ENCODE measurements at regions not wholly inside any gene's neighbourhood (a gene's known extent, or its start where the extent isn't known, plus 50 kb on each side); places are given as distances from the start of the nearest gene placed in this dataset.
"Not testable (repeated sequence)": the region's sequence is repeated elsewhere in the genome, so short reads cannot be mapped to it uniquely, and the experiment has no call there.

- FAIRE-seq: no peak
- DNase-seq (ENCODE audit: low spot score): no peak
Measured at GRCh38 chr20:53800883-53801604, 207.4 kb upstream of the ZNF217 start.

- FAIRE-seq (no peak), DNase-seq (ENCODE audit: low spot score) (no peak)
Measured at GRCh38 chr20:53800418-53800817, 206.8 kb upstream of the ZNF217 start.

GRCh38 chr20:53797085-53797484 lies 203.4 kb upstream of the ZNF217 start:
- FAIRE-seq (no peak), DNase-seq (ENCODE audit: low spot score) (no peak)

GRCh38 chr20:53795170-53795569 lies 201.5 kb upstream of the ZNF217 start:
- DNase-seq (ENCODE audit: low spot score): no peak
- no peak for FAIRE-seq

- FAIRE-seq (peak; percentile 42), DNase-seq (ENCODE audit: low spot score) (no peak)
Measured at GRCh38 chr20:53794529-53795115, 201.0 kb upstream of the ZNF217 start.

- FAIRE-seq (no peak), DNase-seq (ENCODE audit: low spot score) (no peak)
Measured at GRCh38 chr20:53793783-53794383, 200.2 kb upstream of the ZNF217 start.

- DNase-seq (ENCODE audit: low spot score) (no peak), FAIRE-seq (peak; percentile 17)
Measured at GRCh38 chr20:53792946-53793536, 199.4 kb upstream of the ZNF217 start.

GRCh38 chr20:53789989-53790675 lies 196.5 kb upstream of the ZNF217 start:
- FAIRE-seq (no peak), DNase-seq (ENCODE audit: low spot score) (no peak)

- FAIRE-seq (no peak), DNase-seq (ENCODE audit: low spot score) (no peak)
Measured at GRCh38 chr20:53788253-53789022, 194.8 kb upstream of the ZNF217 start.

- not testable (repeated sequence) for FAIRE-seq; DNase-seq (ENCODE audit: low spot score)
Measured at GRCh38 chr20:53787491-53787931, 193.9 kb upstream of the ZNF217 start.

GRCh38 chr20:53786445-53787267 lies 193.0 kb upstream of the ZNF217 start:
- no peak for FAIRE-seq
- no peak for DNase-seq (ENCODE audit: low spot score)

- FAIRE-seq (no peak), DNase-seq (ENCODE audit: low spot score) (no peak)
Measured at GRCh38 chr20:53786071-53786444, 192.4 kb upstream of the ZNF217 start.

GRCh38 chr20:53785320-53785719 lies 191.7 kb upstream of the ZNF217 start:
- no peak for FAIRE-seq
- no peak for DNase-seq (ENCODE audit: low spot score)

GRCh38 chr20:53783768-53784167 lies 190.1 kb upstream of the ZNF217 start:
- DNase-seq (ENCODE audit: low spot score) (no peak), FAIRE-seq (no peak)

GRCh38 chr20:53782612-53783246 lies 189.1 kb upstream of the ZNF217 start:
- FAIRE-seq: no peak

GRCh38 chr20:53779822-53780221 lies 186.2 kb upstream of the ZNF217 start:
- FAIRE-seq (no peak), DNase-seq (ENCODE audit: low spot score) (no peak)

More at GRCh38 chr20:53782612-53783246, 189.1 kb upstream of the ZNF217 start:
- no peak for DNase-seq (ENCODE audit: low spot score)

- DNase-seq (ENCODE audit: low spot score) (no peak), FAIRE-seq (no peak)
Measured at GRCh38 chr20:53778736-53779135, 185.1 kb upstream of the ZNF217 start.

GRCh38 chr20:53778041-53778516 lies 184.4 kb upstream of the ZNF217 start:
- FAIRE-seq: no peak

GRCh38 chr20:53777402-53777801 lies 183.8 kb upstream of the ZNF217 start:
- DNase-seq (ENCODE audit: low spot score); FAIRE-seq: not testable (repeated sequence)

More at GRCh38 chr20:53778041-53778516, 184.4 kb upstream of the ZNF217 start:
- no peak for DNase-seq (ENCODE audit: low spot score)

All from urothelium cell line (cell line).